ENCODE measurements at regions not wholly inside any gene's neighbourhood (a gene's known extent, or its start where the extent isn't known, plus 50 kb on each side); places are given as distances from the start of the nearest gene placed in this dataset.

DNA sequence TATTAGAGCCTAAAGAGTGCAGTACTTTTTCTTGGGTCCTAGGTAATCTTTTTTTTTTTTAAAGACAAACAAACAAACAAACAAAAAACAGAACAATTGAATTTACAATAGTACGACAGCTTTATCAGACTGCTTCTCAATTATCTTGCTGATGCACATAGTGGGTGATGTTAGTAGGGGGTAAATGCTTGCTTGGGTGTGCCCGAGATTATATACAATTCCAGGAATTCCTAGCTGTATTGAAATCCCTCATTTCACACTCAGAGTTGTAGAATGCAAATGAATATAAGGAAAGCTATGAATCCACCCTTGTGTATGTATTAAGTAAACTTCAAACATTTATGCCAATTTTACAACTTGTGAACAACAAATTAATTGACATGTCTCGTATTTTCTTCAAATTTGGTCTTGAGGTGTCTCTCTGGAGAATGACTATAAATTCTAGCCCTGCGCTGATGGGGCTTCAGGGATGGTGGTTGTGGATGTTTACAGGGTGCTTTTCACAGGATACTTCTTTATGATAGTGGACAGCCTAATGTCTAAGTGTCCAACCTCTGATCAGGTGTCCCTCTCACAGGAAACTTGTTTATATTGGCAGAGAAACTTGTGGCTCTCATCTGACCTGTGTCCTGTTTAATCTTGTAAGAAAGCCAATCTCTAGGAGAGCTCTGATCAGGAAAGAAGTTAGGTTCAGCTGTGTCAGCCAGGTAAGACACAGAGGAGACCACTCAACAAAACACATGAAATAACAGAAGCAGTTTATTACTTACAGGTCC lies 61.9 kb upstream of the SLC39A10 start:
- peaks cover 8% of the 10 kb centered on the region for H3K4me1 Mint-ChIP-seq (ENCODE audit: low read depth, unreplicated experiment)
- no peaks in the 10 kb centered on the region for H3K27me3 Mint-ChIP-seq (ENCODE audit: low read depth, unreplicated experiment)
- Histone ChIP-seq H3K9ac (ENCODE audit: low read length) (no peak overlapping the region), H3K27ac (ENCODE audit: low read depth, low read length) (no peak overlapping the region), H3K36me3 (ENCODE audit: insufficient read depth, low read length) (no peaks in the 10 kb centered on the region), H3K4me3 (ENCODE audit: insufficient read depth, low read depth, low read length) (no peak overlapping the region), H4K20me1 (ENCODE audit: insufficient read depth, low read length) (no peaks in the 10 kb centered on the region), H2AFZ (ENCODE audit: low read depth, low read length) (no peak overlapping the region), H3K79me2 (ENCODE audit: insufficient read depth, low read length) (no peaks in the 10 kb centered on the region), H3K9me3 (ENCODE audit: insufficient read depth, low read depth, low read length) (no peaks in the 10 kb centered on the region), H3K27me3 (ENCODE audit: insufficient read depth, low read length) (no peaks in the 10 kb centered on the region), H3K4me1 (ENCODE audit: insufficient read depth, low read length) (no peaks in the 10 kb centered on the region), H3K4me2 (ENCODE audit: low read length) (no peak overlapping the region)
- H3K9me3 Mint-ChIP-seq (ENCODE audit: unreplicated experiment), result peaks cover 2% of the 10 kb centered on the region
- no peak overlapping the region for H3K27ac Mint-ChIP-seq (ENCODE audit: unreplicated experiment)
- FAIRE-seq, result no peak
- no peaks in the 10 kb centered on the region for H3K36me3 Mint-ChIP-seq (ENCODE audit: low read depth, unreplicated experiment)
- no peak overlapping the region for H3K4me3 Mint-ChIP-seq (ENCODE audit: unreplicated experiment)
- TF ChIP-seq EZH2 (IDR thresholded peaks at IDR 0.05; ENCODE audit: insufficient read depth, low read length), result no peak
- TF ChIP-seq, protein P1, sequence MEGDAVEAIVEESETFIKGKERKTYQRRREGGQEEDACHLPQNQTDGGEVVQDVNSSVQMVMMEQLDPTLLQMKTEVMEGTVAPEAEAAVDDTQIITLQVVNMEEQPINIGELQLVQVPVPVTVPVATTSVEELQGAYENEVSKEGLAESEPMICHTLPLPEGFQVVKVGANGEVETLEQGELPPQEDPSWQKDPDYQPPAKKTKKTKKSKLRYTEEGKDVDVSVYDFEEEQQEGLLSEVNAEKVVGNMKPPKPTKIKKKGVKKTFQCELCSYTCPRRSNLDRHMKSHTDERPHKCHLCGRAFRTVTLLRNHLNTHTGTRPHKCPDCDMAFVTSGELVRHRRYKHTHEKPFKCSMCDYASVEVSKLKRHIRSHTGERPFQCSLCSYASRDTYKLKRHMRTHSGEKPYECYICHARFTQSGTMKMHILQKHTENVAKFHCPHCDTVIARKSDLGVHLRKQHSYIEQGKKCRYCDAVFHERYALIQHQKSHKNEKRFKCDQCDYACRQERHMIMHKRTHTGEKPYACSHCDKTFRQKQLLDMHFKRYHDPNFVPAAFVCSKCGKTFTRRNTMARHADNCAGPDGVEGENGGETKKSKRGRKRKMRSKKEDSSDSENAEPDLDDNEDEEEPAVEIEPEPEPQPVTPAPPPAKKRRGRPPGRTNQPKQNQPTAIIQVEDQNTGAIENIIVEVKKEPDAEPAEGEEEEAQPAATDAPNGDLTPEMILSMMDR (IDR thresholded peaks at IDR 0.05; ENCODE audit: insufficient read depth, low read depth, low read length), result no peak
- no peak for DNase-seq (ENCODE audit: low read depth)

DNA sequence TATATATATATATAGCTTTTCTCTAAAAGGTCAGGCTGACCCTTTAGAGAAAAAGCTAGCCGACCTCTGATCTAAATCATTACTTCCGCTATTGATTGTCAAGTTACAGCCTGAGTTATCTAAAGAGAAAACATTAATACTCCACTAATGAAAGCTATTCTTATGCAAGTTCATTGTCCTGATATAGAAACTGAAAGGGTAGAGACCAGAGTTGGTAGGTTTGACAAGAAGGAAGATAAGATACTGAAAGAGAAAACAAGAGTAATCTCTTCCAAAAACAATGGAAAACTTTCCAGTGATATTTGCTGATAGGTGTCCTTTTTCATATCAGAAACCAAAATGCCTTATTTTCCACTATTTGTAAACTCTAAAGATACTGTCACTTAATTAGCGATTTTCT lies 62.8 kb upstream of the SLC39A10 start:
- H3K27ac ChIP-seq (ENCODE audit: low read depth, low read length), result no peak overlapping the region

More for the DNA sequence above, 62.8 kb upstream of the SLC39A10 start:
- H3K4me1 ChIP-seq (ENCODE audit: insufficient read depth, low read length), result no peaks in the 10 kb centered on the region
- H3K4me2 ChIP-seq (ENCODE audit: low read length), result no peak overlapping the region
- no peaks in the 10 kb centered on the region for H3K36me3 Mint-ChIP-seq (ENCODE audit: low read depth, unreplicated experiment)
- peaks cover 2% of the 10 kb centered on the region for H3K9me3 Mint-ChIP-seq (ENCODE audit: unreplicated experiment)
- no peaks in the 10 kb centered on the region for H3K9me3 ChIP-seq (ENCODE audit: insufficient read depth, low read depth, low read length)
- no peak overlapping the region for H3K4me3 Mint-ChIP-seq (ENCODE audit: unreplicated experiment)
- FAIRE-seq, result no peak
- H2AFZ ChIP-seq (ENCODE audit: low read depth, low read length), result no peak overlapping the region
- no peaks in the 10 kb centered on the region for H4K20me1 ChIP-seq (ENCODE audit: insufficient read depth, low read length)
- DNase-seq (ENCODE audit: low read depth), result no peak
- H3K4me3 ChIP-seq (ENCODE audit: insufficient read depth, low read depth, low read length), result no peak overlapping the region
- no peaks in the 10 kb centered on the region for H3K27me3 Mint-ChIP-seq (ENCODE audit: low read depth, unreplicated experiment)
- TF ChIP-seq, protein P1 (IDR thresholded peaks at IDR 0.05; ENCODE audit: insufficient read depth, low read depth, low read length), result no peak
- no peak for TF ChIP-seq EZH2 (IDR thresholded peaks at IDR 0.05; ENCODE audit: insufficient read depth, low read length)
- peaks cover 8% of the 10 kb centered on the region for H3K4me1 Mint-ChIP-seq (ENCODE audit: low read depth, unreplicated experiment)
- no peaks in the 10 kb centered on the region for H3K36me3 ChIP-seq (ENCODE audit: insufficient read depth, low read length)
- no peaks in the 10 kb centered on the region for H3K27me3 ChIP-seq (ENCODE audit: insufficient read depth, low read length)
- H3K9ac ChIP-seq (ENCODE audit: low read length), result no peak overlapping the region
- no peaks in the 10 kb centered on the region for H3K79me2 ChIP-seq (ENCODE audit: insufficient read depth, low read length)
- no peak overlapping the region for H3K27ac Mint-ChIP-seq (ENCODE audit: unreplicated experiment)
